Right ventricle myocardium inferior (tissue), 1 donor: ENCODE measurements at regions not wholly inside any gene's neighbourhood (a gene's known extent, or its start where the extent isn't known, plus 50 kb on each side); places are given as distances from the start of the nearest gene placed in this dataset.

ENCODE experiments used
- ATAC-seq: fragments of 200-7000 bp; cut with Tn5 transposase; one replicate; pipeline ENCODE4 v1.9.1; 2020; ENCODE audit warnings: mild to moderate bottlenecking, moderate library complexity
- DNase-seq: peaks from one replicate; pipeline ENCODE4 v3.0.0; 2021; ENCODE audit errors: missing footprints
- intact Hi-C: fragments of 100-400 bp; cut with DNase I; formaldehyde crosslinking; loops from one replicate; pipeline ENCODE4 v1.11.0; 2022
- donor health status: DM: no; HTN: yes; CAD: no; lungs with severe emphysema.

DNA sequence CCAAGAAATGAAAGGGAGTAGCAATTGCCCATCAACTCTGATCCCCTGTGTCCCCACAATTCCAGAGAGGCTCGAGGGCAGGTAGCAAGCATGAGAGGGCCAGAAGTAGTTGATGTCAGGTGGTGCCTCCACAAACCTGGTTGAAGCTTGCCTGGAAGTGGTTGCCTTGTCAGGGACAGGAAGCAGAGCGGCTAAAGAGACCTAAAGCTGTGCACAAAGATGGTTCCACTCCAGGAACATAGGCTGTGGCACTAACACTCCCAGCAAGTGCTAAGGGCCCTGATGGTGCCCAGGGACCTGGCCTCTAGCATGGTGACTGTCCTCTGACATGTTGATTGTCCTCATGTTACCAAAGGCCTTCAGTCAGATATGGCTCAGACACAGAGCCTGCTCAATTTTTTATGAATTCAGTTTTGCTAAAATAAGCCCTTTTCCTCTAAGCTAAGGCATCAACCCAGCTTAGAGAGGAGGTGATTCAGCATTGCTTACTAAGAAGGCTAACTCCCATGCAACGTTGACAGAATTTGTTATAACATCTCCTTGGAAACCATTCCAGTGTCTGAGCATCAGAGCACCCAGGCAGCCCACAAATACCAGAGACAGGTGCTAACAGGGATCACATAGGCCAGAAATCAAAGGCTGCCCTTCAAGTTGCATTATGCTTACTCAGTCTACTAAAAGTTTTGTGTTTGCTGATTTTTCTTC lies 196.3 kb upstream of the ARHGAP20 start:
- no peak for ATAC-seq
- no peak for DNase-seq
- intact Hi-C loops: no loop called here

- ATAC-seq (no peak), DNase-seq (no peak)
- intact Hi-C loops: no loop called here
These were observed 195.4 kb upstream of the ARHGAP20 start for GRCh38 chr11:110907629-110908028.

DNA sequence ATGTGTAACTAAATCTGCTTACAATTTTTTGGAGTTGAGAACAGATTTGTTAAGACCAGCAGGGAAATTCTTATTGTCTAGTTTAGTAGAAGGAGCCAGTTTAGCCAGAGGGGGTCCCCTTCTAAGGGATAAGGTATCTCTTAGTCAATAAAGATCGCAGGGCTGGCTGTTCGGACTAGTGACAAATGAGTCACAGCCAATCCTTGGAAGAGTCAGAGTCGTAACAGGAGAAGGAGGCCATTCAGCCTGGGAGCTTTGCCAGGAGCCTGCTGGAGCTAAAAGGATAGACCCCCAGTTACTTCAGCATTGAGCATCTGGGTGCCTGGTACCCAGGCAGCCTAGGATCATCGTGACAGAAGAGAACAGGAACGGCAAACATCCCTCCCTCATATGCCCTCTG lies 191.6 kb upstream of the ARHGAP20 start:
- intact Hi-C loops: no loop called here
- DNase-seq: no peak
- no peak for ATAC-seq

DNA sequence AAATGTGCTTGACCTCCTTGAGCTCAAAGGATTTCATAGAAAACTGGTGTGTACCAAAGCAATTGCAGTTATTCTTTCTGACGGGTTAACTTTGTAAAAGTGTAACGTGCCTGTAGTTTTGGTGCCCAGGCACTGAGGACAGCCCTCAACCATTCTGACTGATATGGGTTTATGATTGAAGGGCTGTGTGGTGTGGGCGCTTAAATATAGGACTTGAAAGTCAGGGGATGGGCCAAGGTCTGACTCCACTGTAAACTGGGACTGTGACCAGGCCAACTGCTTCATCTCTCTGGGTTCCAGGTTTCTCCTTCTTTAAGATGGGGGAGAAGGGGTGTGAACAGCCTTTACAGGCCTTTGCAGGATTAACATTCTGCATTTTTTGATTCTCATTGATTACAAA lies 191.1 kb upstream of the ARHGAP20 start:
- ATAC-seq (no peak), DNase-seq (no peak)
- intact Hi-C loops: no loop called here

- intact Hi-C loops: no loop called here
- DNase-seq (no peak), ATAC-seq (no peak)
These were observed 189.2 kb upstream of the ARHGAP20 start for GRCh38 chr11:110901441-110901840.

GRCh38 chr11:110900426-110900825 lies 188.2 kb upstream of the ARHGAP20 start:
- ATAC-seq: no peak
- no peak for DNase-seq
- intact Hi-C loops: no loop called here

- peak; percentile 37 for ATAC-seq
- intact Hi-C loops: no loop called here
- no peak for DNase-seq
These were observed 184.8 kb upstream of the ARHGAP20 start for GRCh38 chr11:110897035-110897434.

- ATAC-seq: no peak
- no peak for DNase-seq
- intact Hi-C loops: no loop called here
These were observed 184.1 kb upstream of the ARHGAP20 start for GRCh38 chr11:110896358-110896757.

DNA sequence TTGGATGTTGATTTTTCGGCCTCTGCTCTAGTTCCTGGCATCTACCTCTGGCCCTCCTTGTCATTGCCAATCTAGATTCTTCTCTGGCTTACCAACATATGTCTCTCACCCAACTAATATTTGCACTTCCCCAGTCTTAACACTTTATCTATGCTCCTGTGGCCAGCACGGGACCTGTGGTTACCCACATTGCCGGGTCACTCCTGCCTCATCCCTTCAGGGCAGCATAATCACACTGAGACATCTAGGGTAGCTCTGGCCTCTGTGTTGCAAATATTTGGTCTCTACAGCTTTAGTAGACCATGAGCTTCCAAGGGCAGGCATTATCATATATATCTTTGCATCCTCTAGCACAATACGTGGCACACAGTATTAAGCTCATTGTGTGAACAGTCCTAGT lies 182.0 kb upstream of the ARHGAP20 start:
- DNase-seq: no peak
- ATAC-seq: no peak
- intact Hi-C loops: no loop called here

DNA sequence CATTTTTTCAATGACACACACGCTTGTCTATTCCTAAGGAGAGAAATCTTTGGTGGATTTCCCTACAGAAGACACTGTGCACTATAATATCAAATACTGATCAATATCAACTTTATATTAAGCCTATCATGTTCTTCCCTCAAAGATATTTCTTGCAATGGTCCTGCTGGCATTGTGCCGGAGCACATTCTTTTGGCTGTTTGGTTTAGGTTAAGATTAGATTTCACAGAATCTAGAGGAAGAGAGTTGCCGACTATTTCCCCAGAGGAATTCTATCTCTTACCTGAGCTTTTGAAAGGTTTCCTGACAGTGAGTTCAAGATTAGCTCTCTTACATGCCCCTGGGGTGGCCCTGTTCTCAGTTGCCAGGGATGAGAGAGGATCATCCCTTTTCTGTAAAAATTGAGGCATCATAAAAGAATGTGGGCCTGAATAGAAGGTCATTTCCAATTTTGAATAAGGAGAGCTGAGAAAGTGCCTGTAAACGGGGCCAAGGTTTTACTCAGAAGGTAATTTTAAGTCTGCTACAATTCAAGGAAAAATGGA lies 180.6 kb upstream of the ARHGAP20 start:
- DNase-seq: no peak
- intact Hi-C loops: no loop called here
- no peak for ATAC-seq

DNA sequence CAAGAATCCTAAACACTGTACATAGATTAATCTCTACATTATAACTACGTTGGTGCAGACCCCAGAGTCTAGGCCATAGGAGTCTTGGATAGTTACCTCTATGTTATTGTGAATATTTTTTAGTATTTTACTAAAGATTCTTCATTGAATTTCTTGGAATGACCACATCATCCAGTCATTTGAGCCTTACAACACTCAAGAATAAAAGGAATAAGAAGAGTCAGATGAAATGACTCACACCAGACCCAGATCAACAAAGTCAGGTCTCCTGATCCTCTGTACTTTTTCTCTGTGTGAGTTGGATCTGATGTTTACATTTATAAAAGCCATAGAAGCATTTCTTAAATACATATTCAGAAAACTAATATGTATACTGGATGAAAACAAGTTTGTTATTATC lies 179.2 kb upstream of the ARHGAP20 start:
- no peak for DNase-seq
- intact Hi-C loops: no loop called here
- ATAC-seq: no peak

DNA sequence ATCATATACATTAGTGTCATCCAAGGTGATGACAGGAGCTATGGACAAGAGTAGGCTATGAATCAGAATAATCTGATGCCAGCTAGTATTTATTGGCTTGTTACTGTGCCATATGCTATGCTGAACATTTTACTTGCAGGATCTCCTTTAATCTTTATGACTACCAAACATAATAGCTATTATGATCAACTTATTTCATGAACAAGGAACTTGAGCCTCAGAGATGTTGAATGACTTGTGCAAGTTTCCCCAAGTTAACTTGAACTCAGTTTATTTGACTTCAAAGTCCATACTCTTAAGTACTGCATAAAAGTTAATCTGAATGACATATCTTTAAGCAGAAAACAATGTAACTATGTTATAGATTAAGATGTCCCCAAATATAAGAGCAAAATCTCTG lies 178.8 kb upstream of the ARHGAP20 start:
- DNase-seq (no peak), ATAC-seq (no peak)
- intact Hi-C loops: no loop called here

DNA sequence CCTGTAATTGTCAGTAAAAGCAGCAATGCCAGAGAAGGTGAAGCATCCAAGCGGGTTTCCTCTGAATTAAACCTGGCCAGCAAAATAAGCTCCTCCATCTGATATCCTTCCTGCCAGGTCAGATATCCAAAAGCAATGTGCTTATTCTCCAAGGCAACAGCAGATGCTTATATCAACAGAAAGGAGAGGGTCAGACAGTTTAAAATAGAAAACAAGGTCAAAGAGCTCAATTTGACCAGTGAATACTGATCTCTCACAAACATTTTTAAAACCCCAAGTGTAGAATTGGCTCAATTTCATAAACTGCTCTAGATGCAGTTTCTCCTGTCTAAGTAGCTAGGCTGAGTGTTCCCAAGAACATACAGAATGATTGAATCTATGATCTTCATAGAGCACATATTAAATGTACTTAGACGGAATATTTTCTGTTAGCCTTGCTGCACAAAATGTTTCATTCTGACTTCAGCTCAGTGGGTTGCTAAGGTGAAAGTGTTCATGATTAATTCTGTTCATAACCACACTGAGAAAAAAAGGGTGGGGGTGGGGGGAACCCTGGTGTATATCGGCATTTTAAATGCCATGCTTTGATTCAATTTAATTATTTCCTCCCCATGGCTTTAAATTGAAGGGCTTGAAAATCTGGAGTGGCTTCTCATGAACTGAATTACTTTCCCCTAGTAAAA lies 174.2 kb upstream of the ARHGAP20 start:
- intact Hi-C loops: no loop called here
- DNase-seq (no peak), ATAC-seq (no peak)

DNA sequence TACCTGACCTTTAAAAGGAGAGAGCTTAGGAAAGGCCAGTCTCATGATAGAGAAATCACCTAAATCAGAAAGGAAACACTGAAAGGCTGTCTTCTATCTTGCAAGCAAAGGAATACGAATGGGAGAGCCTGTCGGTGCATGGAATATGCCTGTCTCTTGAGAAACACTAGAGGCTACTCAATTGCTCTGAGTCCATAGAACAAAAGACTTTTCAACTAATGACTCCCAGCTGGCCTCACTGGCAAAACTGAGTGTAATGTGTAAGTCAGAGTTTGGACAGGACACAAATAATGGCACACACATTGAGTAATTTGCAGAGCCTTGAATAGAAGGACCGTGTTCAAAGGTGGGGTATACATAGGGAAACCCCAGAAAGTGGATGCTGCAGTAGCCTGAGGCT lies 171.0 kb upstream of the ARHGAP20 start:
- ATAC-seq (no peak), DNase-seq (no peak)
- intact Hi-C loops: no loop called here

GRCh38 chr11:110878513-110878912 lies 166.3 kb upstream of the ARHGAP20 start:
- ATAC-seq (no peak), DNase-seq (no peak)
- intact Hi-C loops: no loop called here

DNA sequence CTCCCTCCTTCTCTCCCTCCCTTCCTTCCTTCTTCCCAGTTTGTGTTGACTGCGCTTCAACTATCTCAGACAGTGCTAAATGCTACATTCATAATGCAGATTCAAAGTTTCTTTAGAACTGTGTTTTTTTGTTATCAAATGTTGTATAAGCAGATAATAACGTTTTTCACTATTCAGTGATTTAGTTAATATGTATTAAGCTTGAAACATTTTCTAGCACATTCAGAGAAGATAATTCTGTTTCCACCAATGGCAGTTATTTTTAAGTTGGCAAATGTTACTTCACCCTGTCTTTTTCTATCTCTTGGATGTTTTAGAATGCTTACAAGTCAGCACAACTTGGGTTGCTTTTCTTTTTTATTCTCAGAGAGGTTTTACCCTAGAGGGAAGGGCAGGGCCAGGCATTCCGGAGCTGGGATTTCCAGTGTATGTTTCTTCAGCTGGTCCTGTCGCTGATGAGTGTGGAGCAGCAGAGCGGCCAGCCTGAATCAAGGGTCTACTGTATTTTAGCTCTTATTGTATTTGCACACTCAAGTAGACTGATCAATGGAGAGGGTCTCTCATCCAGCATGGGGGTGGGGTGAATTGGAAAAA lies 162.3 kb upstream of the ARHGAP20 start:
- peak; percentile 28 for ATAC-seq

DNA sequence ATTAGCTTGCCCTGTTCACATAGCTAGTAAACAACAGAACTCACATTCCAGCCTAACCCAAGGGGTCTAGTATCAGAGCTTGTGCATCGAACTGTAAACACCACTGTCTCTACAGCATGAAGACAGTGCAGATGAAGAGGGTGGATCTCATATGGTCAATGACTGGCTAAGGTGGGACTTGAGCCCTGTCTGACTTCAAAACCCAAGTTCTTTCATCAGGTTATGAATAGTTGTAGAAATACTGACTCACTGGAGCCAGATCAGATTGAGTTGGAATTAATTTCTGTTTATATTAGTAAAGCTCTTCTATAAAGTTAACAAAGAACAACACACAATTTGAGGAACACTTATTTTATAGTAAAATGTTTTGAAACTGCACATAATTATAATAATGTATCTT lies 161.7 kb upstream of the ARHGAP20 start:
- DNase-seq (no peak), ATAC-seq (no peak)
- intact Hi-C loops: no loop called here

More for the DNA sequence above, 162.3 kb upstream of the ARHGAP20 start:
- intact Hi-C loops: no loop called here
- no peak for DNase-seq

DNA sequence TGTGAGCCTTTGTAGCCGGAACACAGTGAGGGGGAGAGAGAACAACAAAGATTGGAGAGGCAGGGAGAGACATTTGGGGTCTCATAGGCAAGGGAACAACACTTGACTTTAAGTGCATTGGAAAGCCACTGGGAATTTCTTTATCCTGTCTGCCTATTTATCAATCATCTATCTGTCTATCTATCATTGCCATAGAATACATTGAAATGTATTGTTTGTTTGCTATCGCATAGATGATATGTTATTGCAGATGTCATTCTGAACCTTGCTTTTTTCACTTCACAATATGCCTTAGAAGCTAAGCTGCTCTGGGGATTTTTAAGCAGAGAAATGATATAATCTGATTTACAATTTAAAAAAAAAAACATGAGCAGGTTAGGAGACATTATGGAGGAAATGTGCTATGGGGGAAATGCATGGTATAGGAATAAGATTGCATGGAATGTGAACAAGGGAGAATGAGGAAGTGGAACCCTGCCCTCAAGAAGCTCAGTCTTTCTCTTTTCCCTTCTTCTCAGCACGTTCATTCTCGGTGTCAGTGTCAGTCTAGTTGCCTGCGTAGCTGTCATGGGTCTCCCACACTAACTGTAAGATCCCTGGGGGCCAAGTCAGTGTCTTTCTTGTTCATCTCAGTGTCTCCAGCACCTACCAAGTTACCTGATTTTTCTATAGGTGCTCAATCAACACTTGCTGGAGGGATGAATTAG lies 158.7 kb upstream of the ARHGAP20 start:
- ATAC-seq (no peak), DNase-seq (no peak)
- intact Hi-C loops: no loop called here

DNA sequence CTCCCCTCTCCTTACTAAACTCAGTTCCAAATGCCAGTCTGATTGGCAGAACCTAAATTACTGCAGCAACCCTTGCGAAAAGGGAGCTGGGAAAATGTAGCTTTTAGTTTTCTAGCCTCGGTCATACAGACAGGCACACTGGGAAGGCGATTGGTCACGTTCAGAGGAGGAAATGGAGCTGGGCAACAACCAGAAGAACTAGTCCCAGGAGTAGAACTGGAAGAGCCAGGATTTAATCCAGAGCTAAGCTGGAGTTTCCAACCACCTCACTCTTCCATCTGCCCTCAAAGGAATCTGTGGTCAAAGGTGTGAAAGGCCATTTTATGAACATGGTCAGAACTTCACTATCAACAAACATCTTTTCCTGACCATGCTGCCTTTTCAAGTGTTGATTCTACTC lies 155.7 kb upstream of the ARHGAP20 start:
- DNase-seq: no peak
- intact Hi-C loops: no loop called here
- no peak for ATAC-seq

DNA sequence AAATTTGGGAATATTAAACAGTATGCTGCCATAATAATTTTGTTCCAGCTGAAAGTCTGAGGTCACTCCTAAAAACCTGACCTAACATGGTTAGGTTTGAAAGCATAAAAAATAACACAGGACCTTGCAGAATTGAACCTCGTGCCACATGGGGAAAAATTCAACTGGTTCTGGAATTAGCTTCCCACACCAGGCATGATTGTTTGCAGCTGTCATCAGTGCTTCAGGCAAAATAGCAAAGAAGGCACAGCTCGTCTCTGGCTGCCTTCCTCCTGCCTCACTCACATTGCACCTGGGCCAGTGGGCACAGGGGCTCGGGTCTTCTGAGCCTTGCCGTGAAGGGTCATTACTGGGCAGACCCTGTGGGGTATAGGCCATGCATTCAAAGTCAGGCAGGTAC lies 153.8 kb upstream of the ARHGAP20 start:
- ATAC-seq (no peak), DNase-seq (no peak)
- intact Hi-C loops: no loop called here
